Esophagus (tissue), 2 donors: ENCODE measurements at regions not wholly inside any gene's neighbourhood (a gene's known extent, or its start where the extent isn't known, plus 50 kb on each side); places are given as distances from the start of the nearest gene placed in this dataset.

Source experiments
- H3K27ac ChIP-seq, 2 donors: one replicate each; pipeline ENCODE4 v1.5.1; 2013; ENCODE audit warnings: low read depth in 2 of 2, mild to moderate bottlenecking in 2 of 2, inconsistent platforms in 1 of 2, low read length in 1 of 2, moderate library complexity in 1 of 2
- H3K27me3 ChIP-seq, 2 donors: one replicate each; pipeline ENCODE4 v1.6.1; 2013; ENCODE audit warnings: low read length in 2 of 2, control low read depth in 1 of 2, mild to moderate bottlenecking in 1 of 2; ENCODE audit not compliant: insufficient read depth in 2 of 2, control insufficient read depth in 1 of 2
- H3K36me3 ChIP-seq, 2 donors: one replicate each; pipeline ENCODE4 v1.6.1; 2013; ENCODE audit warnings: low read length in 1 of 2; ENCODE audit not compliant: control insufficient read depth in 2 of 2, insufficient read depth in 2 of 2
- H3K4me1 ChIP-seq, 2 donors: one replicate each; pipeline ENCODE4 v1.6.1; 2013; ENCODE audit warnings: low read length in 1 of 2; ENCODE audit not compliant: control insufficient read depth in 2 of 2, insufficient read depth in 2 of 2
- H3K4me3 ChIP-seq, 2 donors: one replicate each; pipeline ENCODE4 v1.5.1; 2013; ENCODE audit warnings: low read length in 2 of 2, mild to moderate bottlenecking in 2 of 2, low read depth in 1 of 2, moderate library complexity in 1 of 2
- H3K9me3 ChIP-seq, 2 donors: one replicate each; pipeline ENCODE4 v1.6.1; 2013; ENCODE audit warnings: mild to moderate bottlenecking in 2 of 2, low read depth in 1 of 2, low read length in 1 of 2, moderate library complexity in 1 of 2; ENCODE audit not compliant: control insufficient read depth in 2 of 2, insufficient read depth in 1 of 2
- WGBS, 2 donors: extraction: QIAGEN DNeasy Blood & Tissue Kit; methylation state at CpG; one replicate each; pipeline ENCODE4 v1.1.7; 2013; 5-methylcytosine and 5-hydroxymethylcytosine counted together
- donor health status: healthy with polysubstance abuse.
- donor health status: Bipolar disorder and iron deficiency.

DNA sequence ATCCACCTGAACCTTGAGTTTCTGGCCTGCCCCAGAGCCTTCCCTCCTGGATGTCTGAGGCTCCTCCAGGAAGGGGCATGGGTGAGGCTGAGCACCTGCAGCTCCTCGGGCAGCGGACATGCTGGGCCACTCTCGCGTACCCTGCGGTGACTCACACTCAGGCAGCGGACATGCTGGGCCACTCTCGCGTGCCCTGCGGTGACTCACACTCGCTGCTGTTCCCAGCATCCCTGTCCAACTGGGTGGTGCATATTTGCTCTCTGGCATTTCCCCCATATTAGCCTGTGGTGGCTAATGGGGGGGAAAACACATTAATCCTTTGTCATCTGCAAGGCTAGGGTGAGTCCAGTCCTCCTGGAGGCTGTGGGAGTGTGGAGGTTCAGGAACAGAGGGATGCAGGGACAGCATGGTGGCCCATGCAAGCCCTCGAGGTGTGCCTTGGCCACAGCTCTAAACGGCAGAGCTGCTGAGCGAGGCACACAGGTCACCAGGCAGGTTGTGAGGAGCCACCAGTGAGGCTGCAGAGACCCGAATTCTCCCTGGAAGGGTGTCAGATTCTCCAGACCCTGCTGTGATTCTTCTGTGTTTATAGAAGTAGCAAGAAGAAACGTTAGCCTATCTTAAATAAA is 728.1 kb downstream of the BRD1 start:
- no peaks in the 10 kb centered on the region for H3K9me3 ChIP-seq
- no peaks in the 10 kb centered on the region for H3K4me1 ChIP-seq
- no peak overlapping the region for H3K4me3 ChIP-seq
- H3K36me3 ChIP-seq: no peaks in the 10 kb centered on the region
- no peaks in the 10 kb centered on the region for H3K27me3 ChIP-seq
- no peak overlapping the region for H3K27ac ChIP-seq
- 39 to 60% methylated on average over 15 of the region's 15 CpGs for WGBS, 2 donors

DNA sequence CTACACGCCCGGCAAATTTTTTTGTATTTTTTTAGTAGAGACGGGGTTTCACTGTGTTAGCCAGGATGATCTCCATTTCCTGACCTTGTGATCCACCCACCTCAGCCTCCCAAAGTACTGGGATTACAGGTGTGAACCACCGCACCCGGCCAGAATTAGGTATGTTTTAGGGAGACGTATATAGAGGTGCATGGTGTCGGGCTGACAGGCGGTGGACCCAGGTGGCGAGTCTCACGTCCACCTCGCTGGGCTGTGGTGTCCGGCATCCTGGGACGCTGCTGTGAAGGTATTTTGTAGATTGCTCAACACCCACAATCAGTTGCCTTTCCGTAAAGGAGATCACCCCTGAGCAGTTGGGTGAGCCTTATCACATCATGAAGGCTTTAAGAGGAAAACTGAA is 728.6 kb downstream of the BRD1 start:
- WGBS, 2 donors: 90 to 93% methylated on average over 14 of the region's 14 CpGs
- no peaks in the 10 kb centered on the region for H3K9me3 ChIP-seq
- no peaks in the 10 kb centered on the region for H3K4me1 ChIP-seq
- H3K4me3 ChIP-seq: no peak overlapping the region
- H3K27ac ChIP-seq: no peak overlapping the region
- no peaks in the 10 kb centered on the region for H3K27me3 ChIP-seq
- no peaks in the 10 kb centered on the region for H3K36me3 ChIP-seq

DNA sequence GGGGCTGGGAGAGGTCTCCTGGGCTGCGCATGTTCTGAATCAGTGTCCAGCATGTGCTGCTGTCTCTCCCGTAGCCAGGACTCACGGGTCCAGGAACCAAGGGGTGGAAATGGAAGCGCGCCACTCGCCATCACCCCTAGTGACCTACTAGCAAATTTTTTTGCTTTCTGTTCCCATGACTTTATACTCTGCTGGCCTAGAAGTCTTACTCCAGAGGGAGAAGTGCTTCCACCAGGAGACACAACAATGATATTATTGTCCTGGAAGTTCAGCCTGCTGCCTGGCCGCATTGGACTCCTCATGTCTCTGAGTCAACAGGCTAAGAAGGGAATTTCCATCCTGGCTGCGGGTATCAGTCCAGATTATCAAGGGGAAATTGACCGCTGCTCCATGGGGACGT is 729.7 kb downstream of the BRD1 start:
- Histone ChIP-seq H3K4me1 (no peaks in the 10 kb centered on the region), H3K27ac (no peak overlapping the region), H3K9me3 (no peaks in the 10 kb centered on the region), H3K36me3 (no peaks in the 10 kb centered on the region), H3K27me3 (no peaks in the 10 kb centered on the region), H3K4me3 (no peak overlapping the region)
- 78 to 82% methylated on average over 10 of the region's 10 CpGs for WGBS, 2 donors

DNA sequence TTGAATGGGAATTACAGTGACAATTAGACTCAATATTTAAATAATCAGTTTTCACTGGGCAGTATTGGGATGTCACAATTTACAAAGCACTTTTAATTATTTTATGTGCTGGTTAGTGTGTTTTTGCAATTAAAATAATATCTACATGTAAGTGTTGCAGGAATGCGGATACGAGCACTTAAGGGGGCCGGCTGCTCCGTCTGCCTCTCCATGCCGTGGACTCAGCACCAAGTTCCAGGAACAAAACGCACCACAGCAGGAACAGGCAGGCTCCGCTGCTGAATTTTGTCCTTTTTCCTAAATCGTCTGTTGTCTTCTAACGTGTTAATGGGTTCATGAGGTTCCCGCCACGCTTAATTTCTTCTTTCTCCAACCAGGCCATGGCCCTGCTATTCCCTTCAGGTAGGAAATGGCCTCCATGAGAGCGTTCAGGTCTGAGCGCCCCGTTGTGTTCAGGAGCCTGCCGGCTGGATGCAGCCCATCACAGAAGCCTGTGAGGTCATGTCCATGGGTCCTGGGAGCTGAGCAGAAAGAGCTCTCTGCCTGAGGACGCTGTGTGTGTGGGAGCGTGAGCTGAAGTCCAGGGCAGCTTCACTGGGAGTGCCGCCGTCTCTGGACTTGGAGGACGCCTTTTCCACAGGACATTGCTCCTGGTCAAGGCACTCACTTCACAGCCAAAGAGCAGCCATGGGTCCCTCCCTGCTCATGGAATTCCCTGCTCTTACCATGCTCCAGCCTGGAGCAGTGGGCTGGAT is 730.3 kb downstream of the BRD1 start:
- Histone ChIP-seq H3K27ac (no peak overlapping the region), H3K9me3 (no peaks in the 10 kb centered on the region), H3K27me3 (no peaks in the 10 kb centered on the region), H3K36me3 (no peaks in the 10 kb centered on the region), H3K4me3 (no peak overlapping the region), H3K4me1 (no peaks in the 10 kb centered on the region)
- 92 to 93% methylated on average over 20 of the region's 20 CpGs for WGBS, 2 donors

DNA sequence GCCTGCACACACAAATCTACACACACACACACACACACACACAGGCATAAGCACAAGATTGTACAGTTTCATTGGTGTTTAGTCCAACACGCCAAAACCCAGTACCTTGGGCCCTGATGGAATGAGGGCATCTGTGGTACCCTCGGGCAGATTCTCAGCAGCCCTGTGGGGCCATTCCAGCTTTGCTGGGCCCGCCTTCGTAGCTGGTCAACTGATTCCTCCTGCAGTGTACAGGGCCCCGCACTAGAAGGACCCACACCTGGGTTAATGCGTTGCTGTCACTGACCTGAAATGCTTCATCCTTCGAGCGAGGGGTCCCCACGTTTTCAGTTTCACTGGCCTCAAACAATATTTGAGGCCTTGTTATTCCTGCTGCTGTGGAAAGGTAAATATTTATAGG is 731.2 kb downstream of the BRD1 start:
- WGBS, 2 donors: 81 to 85% methylated on average over 9 of the region's 9 CpGs
- H3K27me3 ChIP-seq: no peaks in the 10 kb centered on the region
- H3K4me1 ChIP-seq: no peaks in the 10 kb centered on the region
- no peaks in the 10 kb centered on the region for H3K36me3 ChIP-seq
- no peaks in the 10 kb centered on the region for H3K9me3 ChIP-seq
- H3K27ac ChIP-seq: no peak overlapping the region
- H3K4me3 ChIP-seq: no peak overlapping the region

DNA sequence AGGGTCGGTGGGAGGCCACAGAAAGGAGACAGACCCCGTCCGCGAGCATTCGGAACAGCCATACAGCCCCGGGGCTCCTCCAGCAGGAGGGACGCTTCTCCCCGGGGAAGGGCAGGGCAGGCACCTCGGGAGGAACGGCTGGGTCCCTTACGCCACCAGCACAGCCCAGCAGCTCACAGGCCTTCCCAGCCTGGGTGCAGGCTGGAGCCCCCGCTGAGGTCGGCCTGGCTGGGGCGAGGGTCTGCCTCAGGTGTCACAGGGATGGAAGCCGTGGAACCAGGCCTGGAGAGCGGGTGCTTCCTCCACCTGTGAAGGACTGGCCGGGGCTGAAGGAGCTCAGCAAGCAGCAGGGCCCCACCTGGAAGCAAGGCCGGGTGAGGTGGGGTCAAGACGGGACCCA is 732.3 kb downstream of the BRD1 start:
- Histone ChIP-seq H3K4me3 (no peak overlapping the region), H3K27me3 (no peaks in the 10 kb centered on the region), H3K27ac (no peak overlapping the region), H3K4me1 (no peaks in the 10 kb centered on the region), H3K36me3 (no peaks in the 10 kb centered on the region), H3K9me3 (no peaks in the 10 kb centered on the region)
- WGBS, 2 donors: 80 to 81% methylated on average over 18 to 19 of the region's 19 CpGs

DNA sequence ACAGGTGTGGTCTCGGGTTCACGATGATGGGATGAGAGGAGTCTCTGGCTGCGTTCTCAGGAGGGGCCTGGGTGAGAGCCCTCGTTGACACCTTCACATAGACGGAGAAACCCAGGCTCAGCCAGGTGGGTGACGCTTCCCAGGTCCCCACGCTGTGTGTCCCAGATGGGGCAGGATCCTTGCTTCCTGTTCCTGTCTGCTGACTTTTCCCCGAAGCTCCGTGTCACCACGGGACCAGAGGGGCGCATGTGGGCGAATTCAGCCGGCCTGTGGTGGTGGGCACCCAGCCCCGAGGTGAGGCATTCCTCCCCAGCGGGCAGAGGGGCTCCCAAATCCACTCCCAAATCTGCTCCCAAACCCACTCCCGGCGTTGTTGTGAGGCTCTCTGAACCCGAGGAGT is 732.8 kb downstream of the BRD1 start:
- H3K27ac ChIP-seq: no peak overlapping the region
- H3K9me3 ChIP-seq: no peaks in the 10 kb centered on the region
- H3K36me3 ChIP-seq: no peaks in the 10 kb centered on the region
- WGBS, 2 donors: 83 to 87% methylated on average over 18 of the region's 18 CpGs
- H3K4me3 ChIP-seq: no peak overlapping the region
- no peaks in the 10 kb centered on the region for H3K27me3 ChIP-seq
- H3K4me1 ChIP-seq: no peaks in the 10 kb centered on the region

DNA sequence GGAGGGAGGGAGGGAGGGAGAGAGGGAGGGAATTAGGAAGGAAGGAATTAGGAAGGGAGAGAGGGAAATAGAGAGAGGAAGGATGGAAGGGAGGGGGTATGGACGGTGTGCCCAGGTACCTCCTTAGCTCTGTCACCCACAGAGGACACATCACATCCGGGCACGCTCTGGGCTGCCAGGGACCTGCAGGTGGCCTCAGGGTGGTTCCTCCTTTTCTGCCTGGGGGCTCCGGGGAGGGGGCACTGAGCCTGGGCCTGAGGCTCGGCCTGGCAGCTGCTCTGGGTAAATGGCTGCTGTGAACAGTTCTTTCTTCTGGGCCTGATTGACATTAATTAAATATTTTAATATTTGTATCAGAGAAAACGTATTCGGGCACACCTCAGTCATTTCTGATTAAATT is 733.5 kb downstream of the BRD1 start:
- Histone ChIP-seq H3K4me3 (no peak overlapping the region), H3K27ac (no peak overlapping the region), H3K4me1 (no peaks in the 10 kb centered on the region), H3K9me3 (no peaks in the 10 kb centered on the region), H3K36me3 (no peaks in the 10 kb centered on the region), H3K27me3 (no peaks in the 10 kb centered on the region)
- WGBS, 2 donors: 59 to 75% methylated on average over 7 of the region's 7 CpGs

DNA sequence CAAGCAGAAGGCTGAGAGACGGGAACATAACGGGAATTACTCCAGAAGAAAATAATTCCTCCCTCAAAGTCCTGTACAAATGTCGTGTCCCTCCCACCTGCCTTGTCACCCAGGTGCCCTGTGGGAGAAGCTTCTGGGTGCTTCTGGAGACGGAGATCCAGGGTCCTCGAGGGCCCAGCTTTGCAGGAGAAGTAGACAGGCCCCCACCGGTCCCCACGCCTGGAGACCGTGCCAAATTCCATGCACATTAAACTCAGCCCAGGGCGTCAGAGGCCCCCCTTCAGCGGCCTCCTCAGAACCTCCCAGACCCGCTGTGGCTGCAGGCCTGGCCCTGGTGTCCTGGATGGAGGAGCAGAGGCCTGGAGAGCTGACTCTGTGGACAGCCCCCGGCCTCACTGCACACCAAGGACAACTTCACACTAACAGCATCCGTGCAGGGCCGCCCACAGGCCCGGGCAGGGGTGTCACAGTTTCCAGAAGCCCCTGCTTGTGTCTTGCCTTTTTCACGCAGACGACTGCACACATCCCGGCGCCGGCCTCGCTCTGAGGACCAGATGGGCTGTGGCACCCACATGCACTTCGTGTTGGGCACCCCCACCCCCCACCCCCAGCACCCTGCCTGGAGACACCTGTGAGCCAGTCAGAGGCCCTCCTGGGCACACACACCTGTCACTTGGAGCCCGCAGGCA is 734.3 kb downstream of the BRD1 start:
- H3K4me3 ChIP-seq: no peak overlapping the region
- 71 to 76% methylated on average over 23 of the region's 23 CpGs for WGBS, 2 donors
- no peaks in the 10 kb centered on the region for H3K27me3 ChIP-seq
- no peak overlapping the region for H3K27ac ChIP-seq
- no peaks in the 10 kb centered on the region for H3K9me3 ChIP-seq
- no peaks in the 10 kb centered on the region for H3K36me3 ChIP-seq
- H3K4me1 ChIP-seq: peaks cover 0 to 3% of the 10 kb centered on the region in 2 donors
